KMS-11 (cell line): ENCODE measurements at regions not wholly inside any gene's neighbourhood (a gene's known extent, or its start where the extent isn't known, plus 50 kb on each side); places are given as distances from the start of the nearest gene placed in this dataset.

ENCODE experiments used
- H2AFZ ChIP-seq: fragments of 200-600 bp; sonication (generic); 2 replicates; pipeline ENCODE4 v1.6.1; 2016; ENCODE audit warnings: antibody characterized with exemption, mixed run types, low read depth
- H3K27ac ChIP-seq: fragments of 200-600 bp; sonication (generic); 2 replicates; pipeline ENCODE4 v1.6.1; 2016; ENCODE audit warnings: mild to moderate bottlenecking, mixed run types
- H3K27me3 ChIP-seq: fragments of 200-600 bp; sonication (generic); 2 replicates; pipeline ENCODE4 v1.6.1; 2017; ENCODE audit warnings: mild to moderate bottlenecking, low read depth, mixed run types, moderate library complexity; ENCODE audit not compliant: insufficient read depth
- H3K36me3 ChIP-seq: fragments of 200-600 bp; sonication (generic); 2 replicates; pipeline ENCODE4 v1.6.1; 2017; ENCODE audit warnings: mild to moderate bottlenecking, mixed run types; ENCODE audit not compliant: insufficient read depth
- H3K4me1 ChIP-seq: fragments of 200-600 bp; sonication (generic); 2 replicates; pipeline ENCODE4 v1.6.1; 2016; ENCODE audit warnings: mild to moderate bottlenecking, low read depth, mixed run types; ENCODE audit not compliant: poor library complexity, severe bottlenecking
- H3K4me2 ChIP-seq: fragments of 200-600 bp; sonication (generic); 2 replicates; pipeline ENCODE4 v1.7.0; 2016; ENCODE audit warnings: mild to moderate bottlenecking, mixed run types
- H3K4me3 ChIP-seq: fragments of 200-600 bp; sonication (generic); IDR thresholded peaks from 2 replicates; pipeline ENCODE4 v1.6.1; 2017; ENCODE audit warnings: low read depth, low read length, mixed read lengths; ENCODE audit not compliant: insufficient read depth
- H3K79me2 ChIP-seq: fragments of 200-600 bp; sonication (generic); 2 replicates; pipeline ENCODE4 v1.6.1; 2016; ENCODE audit warnings: low read depth, mixed run types; ENCODE audit not compliant: insufficient read depth
- H3K9ac ChIP-seq: fragments of 200-600 bp; sonication (generic); 2 replicates; pipeline ENCODE4 v1.6.1; 2016; ENCODE audit warnings: mild to moderate bottlenecking, mixed run types
- H4K20me1 ChIP-seq: fragments of 200-600 bp; sonication (generic); 2 replicates; pipeline ENCODE4 v1.6.1; 2016; ENCODE audit warnings: mild to moderate bottlenecking, mixed run types; ENCODE audit not compliant: insufficient read depth
- TF ChIP-seq, protein P1 (sequence below): fragments of 200-600 bp; sonication (generic); conservative IDR thresholded peaks from 2 replicates; pipeline ENCODE4 v1.6.1; 2017; ENCODE audit warnings: low read depth, mild to moderate bottlenecking, antibody characterized with exemption, low read length, moderate library complexity, mixed read lengths

- no peak overlapping the region for H3K4me3 ChIP-seq
- no peak overlapping the region for H3K4me2 ChIP-seq
- H4K20me1 ChIP-seq = no peaks in the 10 kb centered on the region
- H3K4me1 ChIP-seq = no peaks in the 10 kb centered on the region
- no peak overlapping the region for H2AFZ ChIP-seq
- no peaks in the 10 kb centered on the region for H3K79me2 ChIP-seq
- no peak overlapping the region for H3K9ac ChIP-seq
- no peaks in the 10 kb centered on the region for H3K27me3 ChIP-seq
- no peaks in the 10 kb centered on the region for H3K36me3 ChIP-seq
- TF ChIP-seq, protein P1, sequence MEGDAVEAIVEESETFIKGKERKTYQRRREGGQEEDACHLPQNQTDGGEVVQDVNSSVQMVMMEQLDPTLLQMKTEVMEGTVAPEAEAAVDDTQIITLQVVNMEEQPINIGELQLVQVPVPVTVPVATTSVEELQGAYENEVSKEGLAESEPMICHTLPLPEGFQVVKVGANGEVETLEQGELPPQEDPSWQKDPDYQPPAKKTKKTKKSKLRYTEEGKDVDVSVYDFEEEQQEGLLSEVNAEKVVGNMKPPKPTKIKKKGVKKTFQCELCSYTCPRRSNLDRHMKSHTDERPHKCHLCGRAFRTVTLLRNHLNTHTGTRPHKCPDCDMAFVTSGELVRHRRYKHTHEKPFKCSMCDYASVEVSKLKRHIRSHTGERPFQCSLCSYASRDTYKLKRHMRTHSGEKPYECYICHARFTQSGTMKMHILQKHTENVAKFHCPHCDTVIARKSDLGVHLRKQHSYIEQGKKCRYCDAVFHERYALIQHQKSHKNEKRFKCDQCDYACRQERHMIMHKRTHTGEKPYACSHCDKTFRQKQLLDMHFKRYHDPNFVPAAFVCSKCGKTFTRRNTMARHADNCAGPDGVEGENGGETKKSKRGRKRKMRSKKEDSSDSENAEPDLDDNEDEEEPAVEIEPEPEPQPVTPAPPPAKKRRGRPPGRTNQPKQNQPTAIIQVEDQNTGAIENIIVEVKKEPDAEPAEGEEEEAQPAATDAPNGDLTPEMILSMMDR = peak; percentile 39; the same call in 1 of the 2 replicates
- H3K27ac ChIP-seq = no peak overlapping the region
Observed at GRCh38 chr3:22960105-22960984, 242.8 kb upstream of the UBE2E2 start.

DNA sequence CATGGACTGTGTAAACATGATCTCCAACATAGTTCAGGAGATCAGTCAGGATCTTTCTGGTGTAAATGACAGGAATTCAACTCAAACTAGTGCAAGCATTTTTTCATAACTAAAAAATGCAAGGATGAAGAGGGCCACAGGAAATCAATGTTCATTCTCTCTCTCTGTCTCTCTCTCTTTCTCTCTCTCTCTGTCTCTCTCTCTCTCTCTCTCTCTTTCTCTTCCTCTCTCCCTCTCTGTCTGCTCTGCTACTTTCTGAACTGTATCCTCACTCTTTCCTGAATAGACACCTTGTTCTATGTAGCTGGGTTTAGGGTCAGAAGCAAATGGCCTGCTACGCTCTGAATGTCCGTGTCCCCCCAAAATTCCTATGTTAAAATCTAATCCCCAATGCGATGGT, 240.9 kb upstream of the UBE2E2 start:
- no peaks in the 10 kb centered on the region for H3K4me1 ChIP-seq
- no peaks in the 10 kb centered on the region for H3K27me3 ChIP-seq
- H3K9ac ChIP-seq = no peak overlapping the region
- no peaks in the 10 kb centered on the region for H3K36me3 ChIP-seq
- no peak overlapping the region for H3K27ac ChIP-seq
- no peaks in the 10 kb centered on the region for H4K20me1 ChIP-seq
- no peak overlapping the region for H3K4me2 ChIP-seq
- no peak overlapping the region for H2AFZ ChIP-seq
- H3K4me3 ChIP-seq = no peak overlapping the region
- TF ChIP-seq, protein P1 = no peak
- no peaks in the 10 kb centered on the region for H3K79me2 ChIP-seq

DNA sequence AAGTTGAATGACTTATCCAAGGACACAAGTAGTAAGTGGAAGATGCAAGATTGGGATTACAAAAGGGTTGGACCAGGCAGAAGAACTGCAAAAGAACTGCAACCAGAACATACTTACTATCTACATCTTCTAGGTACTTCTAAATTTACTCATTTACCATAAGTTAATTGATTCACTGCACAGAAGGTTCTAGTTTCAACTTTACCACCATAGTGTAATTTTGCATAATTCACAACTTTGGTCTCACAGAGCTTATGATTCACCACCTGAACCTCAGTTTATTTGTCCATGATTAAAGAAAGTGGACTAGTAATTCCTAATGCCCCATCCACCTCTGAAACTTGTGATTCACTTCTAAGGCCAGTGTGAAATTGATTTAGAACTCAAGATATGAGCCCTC, 236.8 kb upstream of the UBE2E2 start:
- Histone ChIP-seq H2AFZ (no peak overlapping the region), H4K20me1 (no peaks in the 10 kb centered on the region), H3K27me3 (no peaks in the 10 kb centered on the region), H3K36me3 (no peaks in the 10 kb centered on the region), H3K27ac (no peak overlapping the region), H3K9ac (no peak overlapping the region), H3K4me1 (no peaks in the 10 kb centered on the region), H3K4me2 (no peak overlapping the region), H3K4me3 (no peak overlapping the region), H3K79me2 (no peaks in the 10 kb centered on the region)
- TF ChIP-seq, protein P1 = no peak

GRCh38 chr3:22969276-22969675, 233.9 kb upstream of the UBE2E2 start:
- Histone ChIP-seq H3K36me3 (no peaks in the 10 kb centered on the region), H3K4me1 (no peaks in the 10 kb centered on the region), H2AFZ (no peak overlapping the region), H3K27me3 (no peaks in the 10 kb centered on the region), H3K27ac (no peak overlapping the region), H3K4me2 (no peak overlapping the region), H3K9ac (no peak overlapping the region), H4K20me1 (no peaks in the 10 kb centered on the region), H3K4me3 (no peak overlapping the region), H3K79me2 (no peaks in the 10 kb centered on the region)
- TF ChIP-seq, protein P1 = no peak
